GM23248 (cell line): ENCODE measurements at regions not wholly inside any gene's neighbourhood (a gene's known extent, or its start where the extent isn't known, plus 50 kb on each side); places are given as distances from the start of the nearest gene placed in this dataset.
"Not testable (repeated sequence)": the region's sequence is repeated elsewhere in the genome, so short reads cannot be mapped to it uniquely, and the experiment has no call there.

Experiments
- EZH2 ChIP-seq: fragments of 200-600 bp; sonication (generic); IDR thresholded peaks from 2 replicates; pipeline ENCODE4 v1.6.1; 2018; ENCODE audit warnings: antibody characterized with exemption, mild to moderate bottlenecking; ENCODE audit not compliant: insufficient read depth, poor library complexity, severe bottlenecking
- EZH2phosphoT487 ChIP-seq: fragments of 200-600 bp; sonication (generic); IDR thresholded peaks from 2 replicates; pipeline ENCODE4 v1.6.1; 2018; ENCODE audit warnings: antibody characterized with exemption, moderate library complexity, mild to moderate bottlenecking, low read depth; ENCODE audit not compliant: insufficient read depth

- not testable (repeated sequence) for TF ChIP-seq EZH2, EZH2phosphoT487
Measured at GRCh38 chr12:131268123-131268522, 314.4 kb downstream of the ADGRD1 start.
